ENCODE measurements at regions not wholly inside any gene's neighbourhood (a gene's known extent, or its start where the extent isn't known, plus 50 kb on each side); places are given as distances from the start of the nearest gene placed in this dataset.

DNA sequence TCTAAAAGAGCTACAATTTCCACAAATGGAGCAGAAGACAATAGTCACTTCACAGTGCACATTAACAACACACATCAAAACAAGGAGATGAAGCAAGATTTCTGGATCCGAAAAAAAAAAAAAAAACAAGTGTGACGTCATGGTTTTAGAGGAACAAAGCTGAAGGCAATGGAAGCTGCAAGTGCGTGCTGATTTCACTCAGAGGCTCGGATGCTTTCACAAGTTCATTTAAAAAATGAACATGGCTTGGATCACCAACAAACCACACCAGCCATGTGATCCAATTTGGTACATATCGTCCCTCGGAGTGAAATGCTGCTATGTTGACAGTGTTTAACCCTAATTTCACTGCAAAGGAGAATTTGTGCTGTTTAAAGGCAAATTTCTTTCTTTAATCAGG, 337.0 kb upstream of the PRKCQ start:
- no peak for TF ChIP-seq POLR2A (IDR thresholded peaks at IDR 0.05)
- TF ChIP-seq CTCF (IDR thresholded peaks at IDR 0.05), result no peak

Data from esophagus squamous epithelium (tissue), 4 donors.